GM18870 (cell line): ENCODE measurements at regions not wholly inside any gene's neighbourhood (a gene's known extent, or its start where the extent isn't known, plus 50 kb on each side); places are given as distances from the start of the nearest gene placed in this dataset.
A peak's percentile ranks its signal among the peaks of the same experiment; 100 is the strongest.
"Not testable (repeated sequence)": the region's sequence is repeated elsewhere in the genome, so short reads cannot be mapped to it uniquely, and the experiment has no call there.

Experiments used
- ATAC-seq: cut with Tn5 transposase; IDR thresholded peaks from one replicate; pipeline ENCODE4 v1.9.1; 2021; ENCODE audit warnings: moderate library complexity; ENCODE audit not compliant: unreplicated experiment

GRCh38 chr6:92329208-92329847 lies 1090.0 kb downstream of the EPHA7 start:
- no peak for ATAC-seq

- no peak for ATAC-seq
These were observed 1104.0 kb downstream of the EPHA7 start for GRCh38 chr6:92315312-92315711.

- no peak for ATAC-seq
These were observed 1122.3 kb downstream of the EPHA7 start for GRCh38 chr6:92297101-92297500.

- no peak for ATAC-seq
These were observed 1127.3 kb downstream of the EPHA7 start for GRCh38 chr6:92292067-92292466.

- ATAC-seq = no peak
These were observed 1129.5 kb downstream of the EPHA7 start for GRCh38 chr6:92289831-92290230.

GRCh38 chr6:92281571-92282076 lies 1137.7 kb downstream of the EPHA7 start:
- ATAC-seq = no peak

- ATAC-seq = no peak
These were observed 1144.2 kb downstream of the EPHA7 start for GRCh38 chr6:92275150-92275549.

- no peak for ATAC-seq
These were observed 1144.8 kb downstream of the EPHA7 start for GRCh38 chr6:92274588-92274987.

GRCh38 chr6:92273694-92274093 lies 1145.7 kb downstream of the EPHA7 start:
- ATAC-seq = no peak

GRCh38 chr6:92271091-92271490 lies 1148.3 kb downstream of the EPHA7 start:
- ATAC-seq = no peak

GRCh38 chr6:92270365-92270764 lies 1149.0 kb downstream of the EPHA7 start:
- no peak for ATAC-seq

- no peak for ATAC-seq
These were observed 1152.0 kb downstream of the EPHA7 start for GRCh38 chr6:92267335-92267734.

GRCh38 chr6:92263864-92264263 lies 1155.5 kb downstream of the EPHA7 start:
- no peak for ATAC-seq

GRCh38 chr6:92259171-92259570 lies 1160.2 kb downstream of the EPHA7 start:
- no peak for ATAC-seq

- no peak for ATAC-seq
These were observed 1176.0 kb downstream of the EPHA7 start for GRCh38 chr6:92243315-92243714.

GRCh38 chr6:92231171-92231701 lies 1188.1 kb downstream of the EPHA7 start:
- peak; percentile 51 for ATAC-seq

- not testable (repeated sequence) for ATAC-seq
These were observed 1199.4 kb downstream of the EPHA7 start for GRCh38 chr6:92219987-92220386.

- ATAC-seq = no peak
These were observed 1202.6 kb downstream of the EPHA7 start for GRCh38 chr6:92216717-92217116.

GRCh38 chr6:92201618-92202017 lies 1217.7 kb downstream of the EPHA7 start:
- no peak for ATAC-seq

GRCh38 chr6:92196325-92196724 lies 1223.0 kb downstream of the EPHA7 start:
- ATAC-seq = no peak

GRCh38 chr6:92195796-92196195 lies 1223.6 kb downstream of the EPHA7 start:
- ATAC-seq = no peak

GRCh38 chr6:92188016-92188415 lies 1231.3 kb downstream of the EPHA7 start:
- ATAC-seq = no peak

GRCh38 chr6:92184933-92185332 lies 1234.4 kb downstream of the EPHA7 start:
- no peak for ATAC-seq
